CD4-positive, alpha-beta T cell treated with Interleukin-12 subunit alpha and Interleukin-12 subunit beta, for 1 hour (primary cell): ENCODE measurements at regions not wholly inside any gene's neighbourhood (a gene's known extent, or its start where the extent isn't known, plus 50 kb on each side); places are given as distances from the start of the nearest gene placed in this dataset.

Experiments used
- DNase-seq: peaks from one replicate; pipeline ENCODE4 v3.0.0-alpha.2; 2020

DNA sequence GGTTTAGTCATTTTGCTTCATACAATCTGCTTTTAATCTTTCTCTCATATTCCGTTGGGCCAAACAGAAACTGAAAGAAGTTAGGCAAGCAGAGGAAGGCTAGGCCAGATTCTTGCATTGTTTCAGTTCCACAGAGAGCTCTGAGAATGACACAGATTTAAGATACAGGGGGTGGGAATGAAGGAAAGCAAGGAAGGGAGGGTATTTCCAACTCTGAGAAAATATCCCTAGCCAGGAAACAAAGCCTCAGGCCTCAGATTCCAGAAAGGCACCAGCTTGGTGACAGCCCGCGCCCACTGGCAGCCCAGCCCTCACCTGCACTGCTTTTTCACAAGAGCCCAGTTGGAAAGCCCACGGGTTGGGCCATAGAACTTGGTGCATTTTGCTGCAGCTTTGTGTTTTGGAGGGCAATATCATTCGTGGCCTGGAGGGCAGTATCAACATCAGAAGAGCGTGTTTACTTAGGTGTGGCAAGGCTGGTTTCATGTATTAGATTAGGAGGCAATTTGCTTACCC lies 63.5 kb downstream of the ENC1 start:
- DNase-seq: peak; percentile 32

DNA sequence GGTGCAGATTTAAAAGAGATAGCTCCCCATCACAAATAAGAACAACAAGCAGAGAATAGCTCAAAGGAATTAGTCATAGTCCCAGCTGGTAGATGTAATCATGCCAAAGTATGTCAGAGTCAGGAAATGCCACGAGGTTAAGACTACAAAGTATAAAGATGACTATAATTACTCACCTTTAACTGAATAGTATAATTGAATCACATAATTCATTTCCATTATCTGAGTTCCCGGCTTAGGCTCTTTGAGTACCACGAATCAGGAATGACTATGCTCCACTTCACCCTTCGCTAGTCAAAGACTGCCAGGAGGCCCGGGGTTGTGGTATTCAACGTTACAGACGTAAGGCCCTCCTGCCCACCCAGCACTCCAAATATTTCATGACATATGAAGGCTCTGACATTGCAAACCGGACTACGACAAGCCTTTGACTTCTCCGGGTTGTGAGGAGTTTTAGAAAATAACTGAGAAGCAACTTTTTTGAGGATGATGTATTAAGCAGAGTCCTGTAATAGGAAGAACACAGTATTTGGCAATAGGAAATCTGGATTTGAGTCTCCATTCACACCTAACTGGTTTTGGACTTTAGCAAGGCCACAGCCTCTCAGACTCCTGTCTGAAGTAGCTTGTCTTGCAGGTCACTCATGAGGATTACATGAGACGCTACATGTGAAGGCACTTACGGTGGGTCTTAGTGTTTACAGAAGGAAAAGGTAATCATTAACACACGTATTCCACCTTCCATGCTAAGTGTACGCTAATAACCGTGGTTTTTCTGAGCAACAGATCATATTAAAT lies 64.6 kb downstream of the ENC1 start:
- DNase-seq: no peak

GRCh38 chr5:74570250-74570649 lies 70.3 kb downstream of the ENC1 start:
- DNase-seq: no peak

- no peak for DNase-seq
Measured at GRCh38 chr5:74567411-74567995, 73.0 kb downstream of the ENC1 start.

DNA sequence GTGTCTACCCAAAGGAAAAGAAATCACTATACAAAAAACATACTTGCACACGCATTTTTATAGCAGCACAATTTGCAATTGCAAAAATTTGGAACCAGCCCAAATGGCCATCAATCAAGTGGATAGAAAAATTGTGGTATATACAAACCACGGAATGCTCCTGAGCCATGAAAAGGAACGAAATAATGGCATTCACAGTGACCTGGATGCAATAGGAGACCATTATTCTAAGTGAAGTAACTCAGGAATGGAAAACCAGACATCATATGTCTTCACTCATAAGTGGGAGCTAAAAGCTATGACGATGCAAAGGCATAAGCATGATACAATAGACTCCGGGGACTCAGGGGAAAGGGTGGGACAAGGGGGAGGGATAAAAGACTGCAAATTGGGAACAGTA lies 78.4 kb downstream of the ENC1 start:
- DNase-seq: no peak

DNA sequence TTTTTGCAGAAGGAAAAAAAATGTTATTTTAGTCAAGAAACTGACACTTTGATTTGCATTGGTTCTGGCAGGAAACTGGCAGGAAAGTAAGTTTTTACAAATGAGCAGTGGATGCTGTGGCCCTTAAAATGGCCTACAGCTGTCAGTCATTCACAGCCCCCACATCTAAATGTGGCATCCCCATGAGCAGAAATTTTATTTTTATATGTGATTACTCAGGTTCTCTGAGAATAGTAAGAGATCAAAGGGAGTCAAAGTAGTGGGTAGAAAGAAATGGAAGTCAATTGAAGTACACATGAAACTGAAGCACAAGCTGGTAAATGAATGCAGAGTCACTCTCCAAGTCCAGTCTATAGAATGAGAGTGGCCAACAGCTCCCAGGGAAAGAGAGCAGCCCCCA lies 80.3 kb downstream of the ENC1 start:
- no peak for DNase-seq

GRCh38 chr5:74556631-74557595 lies 83.6 kb downstream of the ENC1 start:
- DNase-seq: no peak

GRCh38 chr5:74556006-74556405 lies 84.5 kb downstream of the ENC1 start:
- DNase-seq: no peak

DNA sequence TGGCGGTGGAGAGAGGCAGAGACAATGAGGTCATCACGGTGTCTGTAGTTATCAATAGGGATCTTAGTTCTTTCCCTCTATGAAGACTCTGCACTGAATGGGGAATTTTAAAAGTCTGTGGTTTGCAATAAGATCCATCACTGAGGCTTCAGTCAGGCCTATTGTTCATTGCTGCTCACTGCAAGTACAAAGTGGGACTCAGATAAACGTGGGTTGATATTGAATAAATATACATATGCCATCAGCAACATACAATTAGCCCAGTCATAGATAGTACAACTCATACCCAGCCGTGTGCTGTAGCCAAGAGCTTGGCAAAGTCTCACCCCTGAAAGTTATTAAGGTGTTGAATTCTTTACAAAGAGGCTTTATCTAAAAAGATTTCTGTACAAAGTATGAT lies 88.4 kb downstream of the ENC1 start:
- DNase-seq: no peak

GRCh38 chr5:74550927-74551326 lies 89.6 kb downstream of the ENC1 start:
- DNase-seq: no peak

- DNase-seq: no peak
Measured at GRCh38 chr5:74549384-74549783, 91.1 kb downstream of the ENC1 start.

GRCh38 chr5:74546796-74547195 lies 93.7 kb downstream of the ENC1 start:
- DNase-seq: no peak

- DNase-seq: no peak
Measured at GRCh38 chr5:74544811-74545210, 95.7 kb downstream of the ENC1 start.

GRCh38 chr5:74543162-74543995 lies 97.1 kb downstream of the ENC1 start:
- no peak for DNase-seq

DNA sequence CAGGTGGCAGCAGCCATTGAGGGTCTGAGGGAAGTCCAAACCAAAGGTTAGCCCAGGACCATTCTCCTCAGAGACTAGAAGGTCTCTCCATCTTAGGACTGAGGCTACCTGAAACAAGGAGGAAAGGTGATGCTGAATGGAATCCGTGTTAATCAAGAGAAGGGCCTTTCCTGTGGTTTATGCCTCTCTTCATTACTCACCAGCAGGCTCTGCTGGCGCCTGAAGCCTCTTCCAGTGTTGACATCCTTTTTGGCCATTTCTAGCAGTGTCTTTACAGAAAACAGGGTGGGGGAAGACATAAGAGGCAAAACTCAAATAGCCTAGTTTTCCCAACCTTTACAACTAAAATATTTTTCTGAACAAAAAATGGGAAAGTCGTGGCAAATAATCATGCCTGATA lies 98.0 kb downstream of the ENC1 start:
- no peak for DNase-seq

DNA sequence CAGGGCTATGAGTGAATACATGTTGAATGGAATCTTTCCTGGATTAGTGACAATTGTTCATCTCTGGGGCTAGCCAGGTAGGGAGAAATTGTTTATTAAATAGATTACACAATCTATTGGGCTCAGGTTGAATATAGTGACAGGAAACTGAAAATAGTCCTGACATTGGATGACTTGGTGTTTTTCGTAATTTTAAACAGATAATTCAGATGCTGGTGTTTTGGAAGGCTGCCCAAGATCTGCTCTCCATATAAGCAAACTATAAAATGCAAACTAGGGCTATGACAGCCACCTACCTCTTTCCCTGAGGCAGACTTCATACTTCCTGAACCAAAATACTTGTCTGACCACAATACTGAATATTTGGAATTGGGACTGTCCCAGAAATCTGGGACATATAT lies 99.1 kb downstream of the ENC1 start:
- no peak for DNase-seq

GRCh38 chr5:74540622-74541021 lies 99.9 kb downstream of the ENC1 start:
- no peak for DNase-seq

GRCh38 chr5:74539986-74540385 lies 100.5 kb downstream of the ENC1 start:
- DNase-seq: no peak

- DNase-seq: no peak
Measured at GRCh38 chr5:74538206-74538661, 102.3 kb downstream of the ENC1 start.

DNA sequence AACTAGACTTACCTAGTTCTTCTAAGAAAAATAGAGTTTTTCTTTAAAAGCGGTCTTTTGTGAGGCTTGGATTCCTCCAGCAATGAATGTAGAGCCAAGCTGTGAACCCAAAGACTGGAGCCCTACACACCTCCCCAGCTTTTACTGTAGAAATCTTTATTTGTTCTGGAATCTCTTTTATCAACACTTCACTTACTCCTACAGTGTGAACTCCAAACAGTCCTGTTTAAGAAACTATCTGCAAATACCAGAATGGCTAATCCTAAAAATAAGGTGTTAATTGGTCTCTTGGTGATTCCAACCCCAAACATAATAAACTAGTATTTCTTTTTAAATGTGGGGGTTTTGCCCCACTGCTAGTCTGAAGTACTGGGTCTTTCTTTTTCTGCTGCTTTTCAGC lies 103.9 kb downstream of the ENC1 start:
- DNase-seq: no peak

- no peak for DNase-seq
Measured at GRCh38 chr5:74535926-74536325, 104.6 kb downstream of the ENC1 start.

- no peak for DNase-seq
Measured at GRCh38 chr5:74534397-74535129, 106.0 kb downstream of the ENC1 start.
